Thymus (tissue), 11 donors: ENCODE measurements at regions not wholly inside any gene's neighbourhood (a gene's known extent, or its start where the extent isn't known, plus 50 kb on each side); places are given as distances from the start of the nearest gene placed in this dataset.

Source experiments
- DNase-seq, 9 donors: peaks; one replicate each; pipeline ENCODE4 v3.0.0-alpha.2; 2013; ENCODE audit warnings: low spot score in 9 of 9, low read depth in 6 of 9, missing footprints in 1 of 9
- H3K27ac ChIP-seq, 2 donors: one replicate each; pipeline ENCODE4 v1.5.1; 2013; ENCODE audit warnings: control low read depth in 1 of 2, low read depth in 1 of 2, low read length in 1 of 2, mild to moderate bottlenecking in 1 of 2, moderate library complexity in 1 of 2
- H3K27me3 ChIP-seq, 2 donors: one replicate each; pipeline ENCODE4 v1.5.1; 2013; ENCODE audit warnings: low read length in 1 of 2; ENCODE audit not compliant: control insufficient read depth in 2 of 2, insufficient read depth in 1 of 2
- H3K36me3 ChIP-seq, 2 donors: one replicate each; pipeline ENCODE4 v1.5.1; 2013; ENCODE audit warnings: low read length in 1 of 2, mild to moderate bottlenecking in 1 of 2, moderate library complexity in 1 of 2; ENCODE audit not compliant: control insufficient read depth in 2 of 2, insufficient read depth in 2 of 2
- H3K4me1 ChIP-seq, 2 donors: one replicate each; pipeline ENCODE4 v1.5.1; 2013; ENCODE audit warnings: low read length in 2 of 2; ENCODE audit not compliant: control insufficient read depth in 2 of 2, insufficient read depth in 2 of 2
- H3K4me3 ChIP-seq, 2 donors: one replicate each; pipeline ENCODE4 v1.5.1; 2013; ENCODE audit warnings: low read length in 2 of 2, control low read depth in 1 of 2, mild to moderate bottlenecking in 1 of 2
- H3K9me3 ChIP-seq, 2 donors: one replicate each; pipeline ENCODE4 v1.5.1; 2013; ENCODE audit warnings: low read length in 1 of 2, mild to moderate bottlenecking in 1 of 2; ENCODE audit not compliant: control insufficient read depth in 2 of 2, insufficient read depth in 1 of 2
- WGBS: extraction: QIAGEN DNeasy Blood & Tissue Kit; methylation state at CpG from one replicate; pipeline ENCODE4 v1.1.7; 2013; 5-methylcytosine and 5-hydroxymethylcytosine counted together
- donor health status: healthy.

DNA sequence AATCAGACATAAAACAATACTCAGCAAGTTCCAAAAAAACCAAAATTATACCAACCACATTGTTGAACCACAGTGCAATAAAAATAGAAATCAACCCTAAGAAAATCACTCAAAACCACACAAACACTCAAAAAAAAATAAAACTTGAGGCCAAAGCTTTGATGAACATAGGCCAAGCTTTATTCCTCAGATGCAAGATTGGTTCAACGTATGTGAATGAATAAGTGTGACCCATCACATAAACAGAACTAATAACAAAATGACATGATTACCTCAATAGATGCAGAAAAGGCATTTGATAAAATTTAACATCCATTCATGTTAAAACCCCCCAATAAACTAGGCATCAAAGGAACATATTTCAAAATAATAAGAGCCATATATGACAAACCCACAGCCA is 506.1 kb upstream of the FZD8 start:
- Histone ChIP-seq H3K9me3 (no peaks in the 10 kb centered on the region), H3K4me1 (no peaks in the 10 kb centered on the region), H3K27me3 (no peaks in the 10 kb centered on the region), H3K27ac (no peak overlapping the region), H3K36me3 (no peaks in the 10 kb centered on the region), H3K4me3 (no peak overlapping the region)
- no peak for DNase-seq
- 96% methylated on average over 1 of the region's 1 CpG for WGBS

DNA sequence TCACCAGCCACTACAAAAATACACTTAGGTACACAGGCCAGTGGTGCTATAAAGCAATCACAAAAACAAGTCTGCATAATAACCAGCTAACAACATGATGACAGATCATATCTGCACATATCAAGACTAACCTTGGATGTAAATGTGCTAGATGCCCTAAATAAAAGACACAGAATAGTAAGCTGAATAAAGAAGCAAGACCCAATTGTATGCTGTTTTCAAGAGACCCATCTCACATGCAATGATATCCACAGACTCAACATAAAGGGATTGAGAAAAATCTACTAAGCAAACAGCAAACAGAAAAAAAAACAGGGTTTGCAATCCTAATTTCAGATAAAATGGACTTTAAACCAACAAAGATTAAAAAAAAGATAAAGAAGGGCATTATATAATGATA is 505.4 kb upstream of the FZD8 start:
- H3K4me1 ChIP-seq, result no peaks in the 10 kb centered on the region
- H3K9me3 ChIP-seq, result no peaks in the 10 kb centered on the region
- H3K36me3 ChIP-seq, result no peaks in the 10 kb centered on the region
- DNase-seq, result no peak
- H3K4me3 ChIP-seq, result no peak overlapping the region
- no peaks in the 10 kb centered on the region for H3K27me3 ChIP-seq
- no peak overlapping the region for H3K27ac ChIP-seq

DNA sequence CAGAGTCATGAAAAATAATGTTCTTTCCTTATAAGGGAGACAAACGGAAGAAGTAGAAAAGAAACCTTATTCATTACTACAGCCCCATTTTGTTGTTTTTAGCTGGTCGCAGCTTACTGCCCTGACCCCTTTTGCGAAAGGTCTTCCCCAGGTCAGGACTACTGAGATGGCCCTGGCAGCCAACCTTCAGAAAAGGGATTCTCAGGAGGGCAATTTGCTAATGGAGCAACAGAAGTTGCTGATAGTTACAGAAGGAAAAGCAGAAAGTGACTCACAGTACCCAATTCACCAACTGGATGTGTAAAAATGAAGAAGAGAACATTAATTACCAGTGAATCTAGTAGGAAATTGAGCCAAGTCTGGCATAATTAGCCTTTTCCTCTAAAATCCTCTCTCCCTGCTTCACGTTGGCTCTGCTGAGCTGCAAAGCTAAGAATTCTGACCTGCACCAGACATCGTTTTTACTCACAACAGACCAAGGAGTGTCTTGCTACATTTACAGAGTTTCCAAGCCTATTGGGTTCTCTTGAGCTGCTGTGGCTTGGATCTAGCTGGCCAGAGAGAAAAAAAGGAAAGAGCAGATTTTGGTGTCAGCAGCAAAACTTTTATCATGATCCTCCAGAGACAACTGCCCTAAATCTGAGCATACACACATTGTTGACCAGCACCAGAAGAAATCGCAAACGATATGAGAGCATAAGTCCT is 499.9 kb upstream of the FZD8 start:
- H3K27ac ChIP-seq, result no peak overlapping the region
- H3K36me3 ChIP-seq, result no peaks in the 10 kb centered on the region
- H3K27me3 ChIP-seq, result no peaks in the 10 kb centered on the region
- H3K4me1 ChIP-seq, result no peaks in the 10 kb centered on the region
- DNase-seq, result no peak
- WGBS, result 93% methylated on average over 7 of the region's 7 CpGs
- H3K9me3 ChIP-seq, result peaks cover 0 to 2% of the 10 kb centered on the region in 2 donors
- no peak overlapping the region for H3K4me3 ChIP-seq

DNA sequence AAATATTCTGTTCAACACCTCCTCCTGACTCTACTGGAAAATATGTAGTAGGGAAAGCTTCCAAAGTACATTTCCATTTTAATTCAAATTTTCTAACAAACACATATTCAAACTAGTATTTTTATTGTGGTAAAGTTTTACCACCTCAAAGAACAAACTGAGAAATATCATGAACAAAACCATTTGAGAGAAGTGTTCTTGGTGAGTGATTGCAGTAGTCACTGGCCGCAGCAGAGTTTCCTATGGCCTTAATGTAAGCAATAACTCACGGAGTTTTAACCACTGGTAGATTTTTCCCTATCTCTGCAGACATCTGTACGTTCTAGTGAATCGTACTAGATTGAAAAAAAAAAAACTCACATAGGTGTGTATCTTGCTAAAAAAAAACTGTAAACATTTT is 487.0 kb upstream of the FZD8 start:
- Histone ChIP-seq H3K9me3 (no peaks in the 10 kb centered on the region), H3K4me3 (no peak overlapping the region)
- WGBS, result 95% methylated on average over 4 of the region's 4 CpGs

DNA sequence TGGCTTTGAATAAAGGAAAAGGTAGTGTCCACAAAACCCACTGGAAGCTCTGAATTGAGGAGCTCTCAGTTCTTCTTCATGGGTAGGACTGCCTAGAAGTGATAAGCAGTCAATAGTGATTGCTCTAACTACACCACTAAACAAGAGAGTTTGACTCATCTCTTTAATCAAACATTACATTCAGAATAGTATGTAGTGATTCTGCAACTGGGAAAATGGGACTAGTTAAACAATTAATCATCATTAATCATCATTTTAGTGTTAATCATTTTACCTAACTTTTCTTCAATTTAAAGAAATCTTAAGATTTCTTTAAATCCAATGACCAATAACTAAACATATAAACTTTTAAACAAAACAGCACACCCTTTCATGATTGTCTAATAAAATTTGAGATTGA is 484.0 kb upstream of the FZD8 start:
- no peak overlapping the region for H3K27ac ChIP-seq

More for the DNA sequence above, 487.0 kb upstream of the FZD8 start:
- DNase-seq, result no peak
- H3K4me1 ChIP-seq, result no peaks in the 10 kb centered on the region
- H3K27ac ChIP-seq, result no peak overlapping the region
- H3K27me3 ChIP-seq, result no peaks in the 10 kb centered on the region
- H3K36me3 ChIP-seq, result no peaks in the 10 kb centered on the region

DNA sequence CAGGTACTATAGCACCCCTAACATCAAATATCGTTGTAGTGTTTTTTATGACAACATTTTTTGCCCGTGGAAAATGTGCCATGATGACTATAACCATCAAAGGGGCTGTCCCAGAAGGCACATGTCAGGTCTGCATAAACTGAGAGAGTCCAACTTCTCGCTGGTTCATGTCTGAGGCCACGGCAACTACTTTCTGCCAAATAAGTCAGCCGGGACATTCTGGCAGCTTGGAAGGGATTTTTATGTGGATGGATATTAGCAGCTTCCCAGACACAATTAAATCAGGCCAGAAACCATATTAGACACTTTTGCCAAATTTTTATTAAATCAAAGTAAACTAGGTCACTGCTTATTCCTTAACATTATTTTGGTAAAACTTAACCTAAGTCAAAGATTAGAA is 477.4 kb upstream of the FZD8 start:
- WGBS, result 86% methylated on average over 5 of the region's 5 CpGs
- Histone ChIP-seq H3K36me3 (no peaks in the 10 kb centered on the region), H3K27ac (no peak overlapping the region), H3K4me1 (no peaks in the 10 kb centered on the region), H3K4me3 (no peak overlapping the region), H3K27me3 (no peaks in the 10 kb centered on the region), H3K9me3 (no peaks in the 10 kb centered on the region)
- DNase-seq, result no peak

More for the DNA sequence above, 484.0 kb upstream of the FZD8 start:
- H3K4me3 ChIP-seq, result no peak overlapping the region
- no peaks in the 10 kb centered on the region for H3K27me3 ChIP-seq
- H3K9me3 ChIP-seq, result no peaks in the 10 kb centered on the region
- H3K36me3 ChIP-seq, result no peaks in the 10 kb centered on the region
- no peak for DNase-seq
- no peaks in the 10 kb centered on the region for H3K4me1 ChIP-seq

DNA sequence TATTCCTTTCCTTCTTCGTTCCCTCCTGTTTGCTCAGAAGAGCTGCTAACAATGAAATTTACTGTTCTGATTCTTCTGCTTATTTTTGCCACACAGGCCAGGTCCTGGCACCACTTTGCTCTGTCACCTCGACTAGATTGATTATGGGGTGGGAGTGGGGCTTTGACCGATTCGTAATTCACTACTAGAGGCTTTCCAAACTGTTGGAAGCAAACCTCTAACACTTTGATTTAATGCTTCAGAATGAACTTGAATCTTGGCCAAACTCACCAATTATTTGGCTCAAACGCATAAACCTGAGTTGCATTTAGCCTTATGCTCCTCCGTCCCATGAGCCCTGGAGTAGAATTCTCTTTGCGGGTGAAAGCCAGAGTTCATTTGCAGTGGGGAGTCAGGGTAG is 476.2 kb upstream of the FZD8 start:
- no peak overlapping the region for H3K27ac ChIP-seq
- H3K27me3 ChIP-seq, result no peaks in the 10 kb centered on the region
- WGBS, result 89% methylated on average over 7 of the region's 7 CpGs
- H3K4me3 ChIP-seq, result no peak overlapping the region
- H3K4me1 ChIP-seq, result no peaks in the 10 kb centered on the region
- no peak for DNase-seq
- no peaks in the 10 kb centered on the region for H3K36me3 ChIP-seq
- H3K9me3 ChIP-seq, result no peaks in the 10 kb centered on the region

DNA sequence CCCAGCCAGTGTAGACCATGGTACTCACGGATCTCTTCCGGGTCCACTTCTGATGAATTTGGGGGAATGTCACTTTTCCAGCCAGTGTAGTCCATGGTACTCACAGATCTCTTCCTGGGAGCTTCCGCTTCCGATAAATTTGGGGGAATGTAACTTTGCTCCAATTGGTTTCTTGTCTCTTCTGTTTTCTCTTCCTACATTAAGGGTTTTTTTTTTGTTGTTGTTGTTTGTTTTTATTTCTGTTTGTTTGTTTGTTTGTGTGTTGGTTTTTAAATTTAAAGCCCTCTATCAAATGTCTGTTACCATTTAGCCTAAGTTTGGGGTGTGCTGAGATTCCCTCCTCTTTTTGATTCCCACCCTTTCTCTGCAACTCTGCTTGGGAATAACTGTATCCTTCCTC is 475.8 kb upstream of the FZD8 start:
- Histone ChIP-seq H3K27me3 (no peaks in the 10 kb centered on the region), H3K9me3 (no peaks in the 10 kb centered on the region), H3K36me3 (no peaks in the 10 kb centered on the region), H3K4me1 (no peaks in the 10 kb centered on the region), H3K4me3 (no peak overlapping the region), H3K27ac (no peak overlapping the region)
- no peak for DNase-seq
- 83% methylated on average over 4 of the region's 4 CpGs for WGBS

DNA sequence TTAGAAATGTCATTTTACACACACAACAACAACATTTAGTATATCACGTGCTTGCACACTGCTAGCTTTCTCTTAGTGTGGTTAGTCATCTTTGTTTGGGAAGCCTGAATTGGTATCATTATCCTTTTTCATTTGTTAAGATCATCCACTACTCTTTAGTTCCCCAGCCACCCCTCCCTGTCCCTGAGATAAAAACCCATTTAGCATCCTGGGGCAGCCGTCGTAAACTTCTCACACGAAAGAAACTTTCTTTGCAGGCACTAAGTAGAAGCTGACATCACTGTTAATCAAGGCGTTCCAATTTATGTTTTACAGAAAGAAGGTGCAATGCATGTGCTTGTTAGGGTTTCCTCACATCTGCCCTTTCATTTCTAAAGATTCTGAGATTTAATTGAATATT is 475.1 kb upstream of the FZD8 start:
- Histone ChIP-seq H3K27ac (no peak overlapping the region), H3K9me3 (no peaks in the 10 kb centered on the region), H3K4me1 (no peaks in the 10 kb centered on the region), H3K36me3 (no peaks in the 10 kb centered on the region), H3K27me3 (no peaks in the 10 kb centered on the region), H3K4me3 (no peak overlapping the region)
- DNase-seq, result no peak
- WGBS, result 93% methylated on average over 5 of the region's 5 CpGs

DNA sequence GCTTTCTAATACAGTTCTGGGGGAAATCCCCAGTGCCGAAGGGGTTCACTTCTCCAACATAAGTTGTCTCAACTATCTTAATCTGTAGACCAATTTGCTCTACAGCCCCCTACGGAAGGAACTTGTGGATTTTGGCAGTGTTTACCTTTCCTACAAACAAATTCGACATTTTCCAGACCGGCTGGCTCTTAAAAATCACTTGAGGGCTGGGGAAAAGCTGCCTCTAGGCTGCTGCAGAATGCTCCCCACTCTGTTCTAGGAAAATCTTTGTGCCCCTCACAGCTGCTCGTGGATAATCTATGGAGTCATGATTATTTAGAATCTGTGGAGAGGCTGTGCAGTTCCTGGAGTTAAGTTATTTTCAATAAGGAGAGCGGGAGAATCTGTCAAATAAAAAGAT is 474.6 kb upstream of the FZD8 start:
- Histone ChIP-seq H3K4me3 (no peak overlapping the region), H3K9me3 (no peaks in the 10 kb centered on the region), H3K27ac (no peak overlapping the region), H3K27me3 (no peaks in the 10 kb centered on the region), H3K4me1 (no peaks in the 10 kb centered on the region), H3K36me3 (no peaks in the 10 kb centered on the region)
- 76% methylated on average over 6 of the region's 6 CpGs for WGBS
- DNase-seq, result no peak
